T-helper 1 cell treated with Interleukin-12 subunit alpha and Interleukin-12 subunit beta and Interleukin-4 antibody, amounts not matched to agents 30 ng/mL and 1 ng/mL, for 36 hours (primary cell): ENCODE measurements at regions not wholly inside any gene's neighbourhood (a gene's known extent, or its start where the extent isn't known, plus 50 kb on each side); places are given as distances from the start of the nearest gene placed in this dataset.
"Not testable (repeated sequence)": the region's sequence is repeated elsewhere in the genome, so short reads cannot be mapped to it uniquely, and the experiment has no call there.

Experiments used
- intact Hi-C: fragments of 100-400 bp; cut with micrococcal nuclease; formaldehyde crosslinking; loops from one replicate; pipeline ENCODE4 v1.15.1; 2024

- intact Hi-C loops = no loop called here
Observed at GRCh38 chr7:29619111-29619510, 55.5 kb downstream of the PRR15 start.

- intact Hi-C loops = no loop called here
Observed at GRCh38 chr7:29619848-29620555, 56.4 kb downstream of the PRR15 start.

- intact Hi-C loops = no loop called here
Observed at GRCh38 chr7:29620556-29620930, 56.9 kb downstream of the PRR15 start.

GRCh38 chr7:29622335-29623265, 59.0 kb downstream of the PRR15 start:
- intact Hi-C loops = no loop called here

- intact Hi-C loops = no loop called here
Observed at GRCh38 chr7:29623973-29624372, 60.3 kb downstream of the PRR15 start.

GRCh38 chr7:29626730-29627129, 63.1 kb downstream of the PRR15 start:
- intact Hi-C loops = no loop called here

- intact Hi-C loops = no loop called here
Observed at GRCh38 chr7:29627631-29628030, 64.0 kb downstream of the PRR15 start.

- intact Hi-C loops = no loop called here
Observed at GRCh38 chr7:29629507-29629906, 65.9 kb downstream of the PRR15 start.

GRCh38 chr7:29635067-29636008, 71.7 kb downstream of the PRR15 start:
- intact Hi-C loops = loop anchor here (1.0 to 5.0 kb wide), 2 partner anchors 287 to 427 kb away; no protein-coding TSS in a partner anchor

GRCh38 chr7:29636009-29636351, 72.3 kb downstream of the PRR15 start:
- intact Hi-C loops = loop anchor here (5.0 kb wide), 1 partner anchor 286 kb away; no protein-coding TSS in a partner anchor

- intact Hi-C loops = loop anchor here (5.0 kb wide), 1 partner anchor 285 kb away; no protein-coding TSS in a partner anchor
Observed at GRCh38 chr7:29637374-29637773, 73.7 kb downstream of the PRR15 start.

GRCh38 chr7:29638841-29639240, 75.2 kb downstream of the PRR15 start:
- intact Hi-C loops = loop anchor here (5.0 kb wide), 1 partner anchor 283 kb away; no protein-coding TSS in a partner anchor

- intact Hi-C loops = loop anchor here (5.0 kb wide), 1 partner anchor 283 kb away; no protein-coding TSS in a partner anchor
Observed at GRCh38 chr7:29639386-29639785, 75.8 kb downstream of the PRR15 start.

- intact Hi-C loops = loop anchor here (5.0 kb wide), 1 partner anchor 282 kb away; no protein-coding TSS in a partner anchor
Observed at GRCh38 chr7:29639886-29640595, 76.4 kb downstream of the PRR15 start.

- intact Hi-C loops = no loop called here
Observed at GRCh38 chr7:29641651-29642050, 78.0 kb downstream of the PRR15 start.

- intact Hi-C loops = no loop called here
Observed at GRCh38 chr7:29642494-29643155, 79.0 kb downstream of the PRR15 start.

- intact Hi-C loops = not testable (repeated sequence)
Observed at GRCh38 chr7:29646116-29646515, 82.5 kb downstream of the PRR15 start.

- intact Hi-C loops = no loop called here
Observed at GRCh38 chr7:29647020-29647654, 83.5 kb downstream of the PRR15 start.

GRCh38 chr7:29647691-29648210, 84.1 kb downstream of the PRR15 start:
- intact Hi-C loops = not testable (repeated sequence)
